Chondrocyte (in vitro differentiated cells): ENCODE measurements at regions not wholly inside any gene's neighbourhood (a gene's known extent, or its start where the extent isn't known, plus 50 kb on each side); places are given as distances from the start of the nearest gene placed in this dataset.
A peak's percentile ranks its signal among the peaks of the same experiment; 100 is the strongest.

Experiments
- DNase-seq: peaks from one replicate; pipeline ENCODE4 v3.0.0; 2021; ENCODE audit warnings: mixed read lengths, low spot score
- H3K27ac Mint-ChIP-seq: one replicate; pipeline ENCODE4 v1.8.0; 2021; ENCODE audit warnings: mild to moderate bottlenecking, moderate library complexity, mixed read lengths; ENCODE audit not compliant: unreplicated experiment
- H3K27me3 Mint-ChIP-seq: 2 replicates; pipeline ENCODE4 v1.8.0; 2021; ENCODE audit warnings: low read depth, mixed read lengths
- H3K36me3 Mint-ChIP-seq: 2 replicates; pipeline ENCODE4 v1.8.0; 2021; ENCODE audit warnings: low read depth, mixed read lengths
- H3K4me1 Mint-ChIP-seq: 2 replicates; pipeline ENCODE4 v1.8.0; 2021; ENCODE audit warnings: low read depth, mild to moderate bottlenecking, mixed read lengths
- H3K4me3 Mint-ChIP-seq: one replicate; pipeline ENCODE4 v1.8.0; 2021; ENCODE audit warnings: mild to moderate bottlenecking, moderate library complexity, mixed read lengths; ENCODE audit not compliant: unreplicated experiment
- H3K9me3 Mint-ChIP-seq: 2 replicates; pipeline ENCODE4 v1.8.0; 2021; ENCODE audit warnings: low read depth, mixed read lengths
- TF ChIP-seq, protein P1 (sequence below): fragments of 200-600 bp; sonication (generic); IDR thresholded peaks from 2 replicates; pipeline ENCODE4 v1.5.0; 2021; ENCODE audit warnings: antibody characterized with exemption, mild to moderate bottlenecking, moderate library complexity

DNA sequence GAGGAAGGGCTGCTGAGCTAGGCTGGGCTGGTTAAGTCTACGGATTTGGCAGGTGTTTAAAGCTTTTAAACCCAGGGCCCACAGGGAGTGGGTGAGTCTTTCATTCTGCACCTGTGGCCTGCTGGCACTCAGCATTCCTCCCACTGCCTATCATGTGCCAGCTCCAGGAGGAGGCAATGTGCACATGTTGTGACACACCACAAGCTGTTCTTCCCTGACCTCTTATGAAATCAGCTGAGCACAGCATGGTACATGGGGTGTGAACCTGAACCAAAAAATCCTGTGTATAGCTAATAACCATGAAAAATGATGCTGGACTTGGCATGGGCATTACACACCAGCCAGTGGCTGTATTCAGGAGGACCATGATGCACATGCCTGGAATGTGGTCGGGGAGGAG is 297.9 kb upstream of the MMADHC start:
- no peak for DNase-seq
- TF ChIP-seq, protein P1, sequence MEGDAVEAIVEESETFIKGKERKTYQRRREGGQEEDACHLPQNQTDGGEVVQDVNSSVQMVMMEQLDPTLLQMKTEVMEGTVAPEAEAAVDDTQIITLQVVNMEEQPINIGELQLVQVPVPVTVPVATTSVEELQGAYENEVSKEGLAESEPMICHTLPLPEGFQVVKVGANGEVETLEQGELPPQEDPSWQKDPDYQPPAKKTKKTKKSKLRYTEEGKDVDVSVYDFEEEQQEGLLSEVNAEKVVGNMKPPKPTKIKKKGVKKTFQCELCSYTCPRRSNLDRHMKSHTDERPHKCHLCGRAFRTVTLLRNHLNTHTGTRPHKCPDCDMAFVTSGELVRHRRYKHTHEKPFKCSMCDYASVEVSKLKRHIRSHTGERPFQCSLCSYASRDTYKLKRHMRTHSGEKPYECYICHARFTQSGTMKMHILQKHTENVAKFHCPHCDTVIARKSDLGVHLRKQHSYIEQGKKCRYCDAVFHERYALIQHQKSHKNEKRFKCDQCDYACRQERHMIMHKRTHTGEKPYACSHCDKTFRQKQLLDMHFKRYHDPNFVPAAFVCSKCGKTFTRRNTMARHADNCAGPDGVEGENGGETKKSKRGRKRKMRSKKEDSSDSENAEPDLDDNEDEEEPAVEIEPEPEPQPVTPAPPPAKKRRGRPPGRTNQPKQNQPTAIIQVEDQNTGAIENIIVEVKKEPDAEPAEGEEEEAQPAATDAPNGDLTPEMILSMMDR = no peak
- H3K4me3 Mint-ChIP-seq = no peak overlapping the region

DNA sequence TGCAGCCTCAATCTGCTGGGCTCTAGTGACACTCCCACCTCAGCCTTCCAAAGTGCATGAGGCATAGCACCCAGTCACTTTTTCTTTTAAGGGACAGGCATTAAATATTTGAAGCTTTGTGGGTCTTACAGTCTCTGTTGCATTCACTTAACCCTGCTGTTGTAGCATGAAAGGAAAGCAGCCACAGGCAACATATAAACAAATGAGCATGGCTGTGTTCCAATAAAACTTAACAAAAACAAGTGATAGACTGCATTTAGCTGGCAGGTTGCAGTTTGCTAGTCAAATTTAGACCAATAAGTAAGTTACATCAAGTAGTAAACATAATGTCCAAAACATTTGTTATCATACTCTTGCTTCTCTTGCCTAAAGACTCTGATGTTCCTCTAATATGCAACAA is 297.3 kb upstream of the MMADHC start:
- Mint-ChIP-seq H3K4me1 (no peaks in the 10 kb centered on the region), H3K4me3 (no peak overlapping the region), H3K27ac (no peak overlapping the region), H3K36me3 (peaks cover 2% of the 10 kb centered on the region), H3K9me3 (no peaks in the 10 kb centered on the region), H3K27me3 (no peaks in the 10 kb centered on the region)
- no peak for DNase-seq
- TF ChIP-seq, protein P1 = no peak

More for the DNA sequence above, 297.9 kb upstream of the MMADHC start:
- no peaks in the 10 kb centered on the region for H3K4me1 Mint-ChIP-seq
- H3K27ac Mint-ChIP-seq = no peak overlapping the region
- no peaks in the 10 kb centered on the region for H3K9me3 Mint-ChIP-seq
- H3K27me3 Mint-ChIP-seq = no peaks in the 10 kb centered on the region
- H3K36me3 Mint-ChIP-seq = peaks cover 2% of the 10 kb centered on the region

DNA sequence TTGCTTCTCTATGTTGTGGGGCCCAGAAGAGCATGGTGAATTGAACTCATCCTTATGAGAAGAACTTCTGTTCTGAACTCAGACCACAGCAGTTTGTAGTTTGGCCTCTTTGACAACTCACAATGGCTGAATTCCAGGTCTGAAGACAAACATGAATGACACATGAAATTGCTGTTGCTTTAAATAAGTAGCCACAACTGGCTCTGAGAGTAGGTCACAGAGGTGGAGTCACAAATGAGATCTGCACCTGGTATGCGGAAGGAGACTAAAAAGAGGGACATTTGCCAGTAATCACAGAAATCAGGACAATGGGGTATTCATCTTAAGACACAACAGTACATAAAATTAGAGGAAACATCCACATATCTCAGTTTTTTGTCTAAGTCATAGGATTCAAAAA is 290.3 kb upstream of the MMADHC start:
- Mint-ChIP-seq H3K9me3 (peaks cover 2% of the 10 kb centered on the region), H3K4me3 (no peak overlapping the region), H3K27me3 (no peaks in the 10 kb centered on the region), H3K36me3 (peaks cover 4% of the 10 kb centered on the region), H3K4me1 (peaks cover 4% of the 10 kb centered on the region), H3K27ac (peak overlapping the region; percentile 24)
- DNase-seq = no peak
- TF ChIP-seq, protein P1 = no peak

DNA sequence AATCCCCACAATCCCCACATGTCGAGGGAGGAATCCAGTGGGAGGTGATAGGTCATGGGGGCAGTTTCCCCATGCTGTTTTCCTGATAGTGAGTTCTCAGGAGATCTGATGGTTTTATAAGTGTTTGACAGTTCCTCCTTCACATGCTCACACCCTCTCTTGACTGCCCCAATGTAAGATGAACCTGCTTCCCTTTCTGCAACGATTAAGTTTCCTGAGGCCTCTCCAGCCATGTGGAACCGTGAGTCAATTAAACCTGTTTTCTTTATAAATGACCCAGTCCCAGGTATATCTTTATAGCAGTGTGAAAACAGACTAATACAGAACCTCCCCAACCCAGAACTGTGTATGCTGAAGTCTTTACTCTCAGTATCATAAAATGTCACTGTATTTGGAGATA is 289.5 kb upstream of the MMADHC start:
- peaks cover 4% of the 10 kb centered on the region for H3K4me1 Mint-ChIP-seq
- H3K4me3 Mint-ChIP-seq = no peak overlapping the region
- peaks cover 4% of the 10 kb centered on the region for H3K36me3 Mint-ChIP-seq
- TF ChIP-seq, protein P1 = no peak
- no peak overlapping the region for H3K27ac Mint-ChIP-seq
- H3K9me3 Mint-ChIP-seq = peaks cover 2% of the 10 kb centered on the region
- no peak for DNase-seq
- H3K27me3 Mint-ChIP-seq = no peaks in the 10 kb centered on the region

DNA sequence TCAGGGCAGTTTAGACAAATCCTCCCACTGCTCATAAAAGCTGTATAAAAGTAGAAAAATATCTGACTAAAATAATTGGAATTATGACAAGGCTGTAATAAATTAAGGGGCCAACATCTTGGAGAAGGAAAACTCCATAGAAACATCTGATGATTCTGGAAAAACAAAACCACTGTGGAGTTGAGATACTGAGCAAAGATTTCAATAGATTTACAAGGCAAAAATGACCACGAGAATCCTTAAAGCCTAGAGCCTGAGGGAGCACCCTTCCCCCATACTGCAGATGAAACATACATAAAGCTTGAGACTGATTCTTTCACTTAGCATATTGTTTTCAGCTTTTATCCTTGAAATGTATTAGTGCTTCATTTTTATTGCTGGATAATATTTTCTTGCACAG is 286.4 kb upstream of the MMADHC start:
- Mint-ChIP-seq H3K27me3 (no peaks in the 10 kb centered on the region), H3K36me3 (peaks cover 2% of the 10 kb centered on the region), H3K4me3 (no peak overlapping the region), H3K4me1 (peaks cover 4% of the 10 kb centered on the region), H3K27ac (no peak overlapping the region), H3K9me3 (peaks cover 13% of the 10 kb centered on the region)
- TF ChIP-seq, protein P1 = no peak
- DNase-seq = no peak
